NCI-H524 treated with DMSO at 0.1 percent for 48 hours (cell line): ENCODE measurements at regions not wholly inside any gene's neighbourhood (a gene's known extent, or its start where the extent isn't known, plus 50 kb on each side); places are given as distances from the start of the nearest gene placed in this dataset.
"Not testable (repeated sequence)": the region's sequence is repeated elsewhere in the genome, so short reads cannot be mapped to it uniquely, and the experiment has no call there.

Experiments
- DNase-seq: peaks from one replicate; lab custom pipeline; 2025; lab: John Stamatoyannopoulos, UW

GRCh38 chr7:1300206-1300605 lies 67.5 kb downstream of the UNCX start:
- DNase-seq: no peak

GRCh38 chr7:1300636-1301035 lies 68.0 kb downstream of the UNCX start:
- DNase-seq: no peak

DNA sequence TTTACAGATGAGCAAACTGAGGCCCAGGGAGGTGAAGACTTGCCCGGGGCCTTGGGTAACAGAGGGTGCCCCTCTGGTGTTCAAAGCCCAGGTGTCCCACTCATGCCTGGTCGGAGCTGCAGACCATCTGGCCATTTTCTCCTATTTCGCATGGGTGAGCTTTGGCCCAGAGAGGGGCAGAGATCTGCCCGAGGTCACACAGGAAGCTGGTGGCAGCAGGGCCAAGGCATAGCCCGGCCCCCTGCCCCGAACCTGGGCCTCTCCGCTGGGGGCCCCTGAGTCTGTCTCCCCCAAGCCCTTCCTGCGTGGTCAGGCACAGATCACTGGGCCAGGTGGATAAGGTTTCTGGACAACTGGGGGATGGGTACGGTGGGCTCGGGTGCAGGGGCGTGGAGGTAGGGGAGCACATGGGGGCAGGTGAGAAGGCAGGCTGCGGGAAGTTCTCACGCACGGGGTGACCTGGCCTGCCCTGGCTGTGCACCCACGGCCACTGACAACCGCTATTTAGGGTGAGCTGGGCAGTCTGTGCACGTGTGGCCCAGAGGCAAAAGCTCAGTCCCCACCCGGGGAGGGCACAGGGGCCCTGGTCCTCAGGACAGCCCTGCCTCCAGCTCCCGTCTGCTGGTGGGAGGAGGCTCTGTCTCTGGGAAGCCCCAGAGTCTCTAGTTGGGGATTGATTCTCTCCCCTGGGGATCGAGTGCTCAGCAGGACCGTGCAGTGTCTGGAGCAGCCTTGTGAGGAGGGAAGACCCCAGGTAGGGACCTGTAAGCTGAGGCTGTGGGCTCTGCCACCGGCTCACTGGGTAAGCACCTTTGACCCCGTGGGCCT lies 68.6 kb downstream of the UNCX start:
- no peak for DNase-seq

DNA sequence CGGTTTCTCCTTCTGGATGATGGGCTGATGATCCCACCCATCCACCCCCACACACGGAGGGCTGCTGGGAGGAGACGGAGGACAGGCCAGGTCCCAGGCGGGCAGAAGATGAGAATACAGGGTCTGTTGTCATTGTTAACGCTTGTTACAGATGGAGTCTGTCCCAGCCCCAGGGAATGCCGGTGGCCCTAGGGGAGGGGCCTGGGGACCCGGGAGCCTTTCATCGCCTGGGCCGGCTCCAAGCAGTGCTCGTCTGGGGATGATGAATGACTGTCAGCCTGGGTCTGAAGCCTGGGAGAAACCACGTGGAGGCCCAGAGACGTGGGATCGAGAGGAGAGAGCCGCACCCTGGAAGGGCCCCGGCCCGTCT lies 69.2 kb downstream of the UNCX start:
- DNase-seq: no peak

DNA sequence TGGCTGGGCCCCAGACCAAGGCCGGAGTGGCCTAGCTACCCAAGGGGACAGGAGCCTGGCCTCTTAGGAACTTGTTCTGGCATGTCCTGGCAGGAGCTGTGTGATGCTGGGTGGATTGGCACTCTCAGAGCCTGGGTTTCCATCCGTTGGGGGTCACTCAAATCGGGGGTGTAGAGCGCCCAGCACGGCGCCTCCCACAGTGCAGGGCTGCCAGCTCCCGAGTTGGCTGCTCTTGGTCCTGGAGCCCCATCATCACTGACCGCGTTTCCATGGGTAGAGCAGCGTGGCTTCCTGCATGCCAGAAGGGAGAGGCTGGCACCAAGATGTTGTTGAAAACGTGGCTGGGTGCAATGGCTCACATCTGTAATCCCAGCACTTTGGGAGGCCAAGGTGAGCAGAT lies 70.3 kb downstream of the UNCX start:
- DNase-seq: no peak

DNA sequence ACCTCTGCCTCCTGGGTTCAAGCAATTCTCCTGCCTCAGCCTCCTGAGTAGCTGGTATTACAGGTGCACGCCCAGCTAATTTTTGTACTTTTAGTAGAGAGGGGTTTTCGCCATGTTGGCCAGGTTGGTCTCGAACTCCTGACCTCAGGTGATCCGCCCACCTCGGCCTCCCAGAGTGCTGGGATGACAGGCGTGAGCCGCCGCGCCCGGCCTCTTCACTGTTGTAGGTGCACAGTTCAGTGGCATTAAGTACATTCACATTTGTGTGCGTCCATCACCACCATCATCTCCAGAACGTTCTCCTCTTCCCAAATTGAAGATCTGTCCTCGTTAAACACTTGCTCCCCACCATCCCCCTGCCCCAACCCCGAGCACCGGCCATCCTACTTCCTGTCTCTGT lies 71.3 kb downstream of the UNCX start:
- DNase-seq: not testable (repeated sequence)

GRCh38 chr7:1305873-1306272 lies 73.2 kb downstream of the UNCX start:
- no peak for DNase-seq

DNA sequence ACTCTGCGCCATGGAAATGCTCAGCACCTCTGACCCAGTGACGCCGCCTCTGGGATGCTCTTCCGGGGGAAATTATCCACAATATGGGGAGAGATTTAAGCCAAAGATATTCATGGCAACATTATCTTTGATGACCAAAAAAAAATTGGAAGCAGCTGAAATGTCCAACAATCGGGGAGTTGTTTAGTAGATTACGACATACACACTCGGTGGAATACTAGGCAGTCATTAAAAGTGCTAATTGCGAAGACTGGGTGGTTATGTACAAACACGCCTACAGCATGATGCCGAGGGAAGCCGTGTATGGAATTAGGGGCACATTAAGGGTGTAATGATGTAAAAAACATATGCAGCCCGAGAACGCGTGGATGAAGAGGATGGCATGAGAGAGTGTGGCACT lies 75.2 kb downstream of the UNCX start:
- DNase-seq: no peak

- DNase-seq: no peak
Measured at GRCh38 chr7:1309290-1309689, 76.6 kb downstream of the UNCX start.

GRCh38 chr7:1309996-1310395 lies 77.3 kb downstream of the UNCX start:
- DNase-seq: no peak

- no peak for DNase-seq
Measured at GRCh38 chr7:1310936-1311335, 78.3 kb downstream of the UNCX start.

DNA sequence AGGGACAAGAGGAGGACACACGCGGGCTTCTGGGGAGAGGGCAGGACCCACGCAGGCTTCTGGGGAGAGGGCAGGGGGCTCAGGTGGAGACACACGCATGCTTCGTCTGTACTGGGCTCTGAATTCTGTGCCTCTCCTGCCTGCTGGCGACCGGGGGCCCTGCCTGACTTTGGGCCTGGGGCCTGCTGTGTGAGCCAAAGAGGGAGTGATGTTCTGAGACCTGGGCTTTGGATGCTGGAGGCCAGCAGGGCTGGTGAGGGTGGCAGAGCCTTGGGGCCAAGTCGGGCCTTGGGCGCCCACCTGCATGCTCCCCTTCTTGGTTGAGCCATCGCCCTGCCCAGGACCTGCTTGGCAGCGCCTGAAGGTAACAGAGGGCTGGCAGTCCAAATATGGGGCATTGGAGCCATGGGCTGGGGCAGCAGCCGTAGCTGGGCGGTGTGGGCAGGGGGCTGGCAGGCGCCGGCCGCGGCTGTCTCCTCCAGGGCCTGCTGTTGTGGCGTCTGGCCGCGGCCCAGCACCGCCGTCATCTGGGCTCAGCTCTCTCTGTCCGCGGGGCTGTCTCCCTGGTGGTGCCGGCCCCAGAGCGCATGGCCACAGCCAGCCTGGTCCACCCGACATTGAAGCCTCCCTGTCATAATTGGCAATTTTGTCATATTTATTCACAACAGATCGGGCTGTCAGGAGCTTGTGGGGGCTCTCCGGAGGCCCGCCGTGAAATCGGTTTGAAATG lies 78.9 kb downstream of the UNCX start:
- no peak for DNase-seq

DNA sequence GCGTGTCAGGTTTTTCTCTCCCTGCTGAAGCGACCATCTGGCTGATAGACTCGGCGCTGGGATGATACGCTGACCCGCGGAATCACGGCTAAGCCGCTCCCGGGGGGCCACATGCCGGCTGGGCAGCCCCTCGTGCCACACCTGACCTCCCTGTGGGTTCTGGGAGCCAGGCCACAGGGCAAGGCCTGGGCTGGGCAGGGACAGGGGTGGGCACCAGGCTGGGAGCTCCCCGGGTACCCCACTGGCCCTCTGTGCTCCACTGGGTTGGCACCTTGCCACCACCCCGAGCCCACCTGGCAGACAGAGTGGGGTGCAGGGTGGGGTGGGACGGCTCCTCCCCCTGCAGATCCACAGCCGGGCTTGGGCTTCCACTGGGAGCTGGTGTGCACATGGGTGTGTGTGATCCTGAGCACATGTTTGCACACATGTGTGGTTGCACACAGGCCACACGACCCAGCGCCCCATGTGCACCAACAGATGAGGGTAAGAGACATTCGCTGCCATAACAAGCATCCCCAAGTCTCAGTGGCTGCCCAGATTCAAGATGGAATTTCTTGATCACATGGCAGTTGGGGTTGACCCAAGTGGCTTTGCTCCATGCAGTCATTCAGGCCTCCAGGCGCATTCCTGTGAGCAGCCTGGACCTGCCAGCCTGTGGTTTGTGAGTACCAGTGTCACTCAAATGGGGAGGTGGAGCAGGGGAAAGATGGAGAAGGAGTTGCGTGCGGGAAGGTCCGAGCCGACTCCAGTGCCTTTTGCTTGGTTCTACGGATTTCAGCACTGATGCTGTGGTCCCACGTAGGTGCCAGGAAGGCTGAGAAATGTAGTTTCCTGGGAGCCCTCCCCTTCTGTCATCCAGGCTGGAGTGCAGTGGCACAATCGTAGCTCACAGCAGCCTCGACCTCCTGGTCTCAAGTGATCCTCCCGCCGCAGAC lies 79.7 kb downstream of the UNCX start:
- DNase-seq: no peak

- DNase-seq: no peak
Measured at GRCh38 chr7:1313613-1314012, 80.9 kb downstream of the UNCX start.

DNA sequence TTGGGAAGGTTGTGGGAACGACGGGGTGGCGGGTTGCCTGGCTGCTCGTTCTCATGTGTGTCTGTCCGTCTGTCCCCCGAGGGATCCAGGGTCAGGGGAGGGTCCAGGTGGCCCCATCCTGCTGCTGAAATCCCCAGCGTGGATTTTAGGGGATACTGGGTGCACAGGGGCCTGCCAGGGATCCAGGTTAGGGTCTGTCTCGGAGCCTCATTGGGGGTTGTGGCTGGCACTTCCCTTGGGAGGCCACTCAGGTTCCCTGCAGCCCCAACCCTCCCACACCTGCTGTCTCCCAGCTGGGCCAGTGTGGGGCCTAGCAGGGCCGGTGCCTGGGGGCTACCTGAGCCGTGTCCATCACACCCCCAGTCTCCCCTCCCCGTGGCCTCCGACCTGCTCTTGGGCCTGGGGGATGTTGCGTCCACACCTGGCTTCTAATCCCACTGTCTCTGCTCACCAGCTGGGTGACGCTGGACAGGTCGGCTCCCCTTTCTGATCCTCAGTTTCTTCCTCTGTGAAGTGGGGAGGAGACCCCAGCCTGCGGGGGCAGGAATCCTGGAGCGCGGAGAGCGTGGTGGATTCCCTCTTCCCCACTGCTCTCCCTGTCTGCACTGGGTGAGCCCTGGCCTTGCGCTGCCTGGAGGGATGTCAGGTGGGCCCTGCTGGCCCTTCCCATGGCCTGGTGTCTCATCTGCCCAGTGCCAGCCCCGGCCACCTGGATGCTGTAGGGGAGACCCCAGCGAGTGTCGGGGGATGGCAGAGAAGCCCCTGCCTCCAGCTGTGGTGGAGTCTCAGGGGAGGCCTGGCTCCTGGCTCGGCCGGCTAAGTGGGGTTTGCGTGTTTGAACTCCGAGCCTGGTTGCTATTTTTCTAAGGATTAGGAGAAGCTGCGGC lies 81.6 kb downstream of the UNCX start:
- no peak for DNase-seq

DNA sequence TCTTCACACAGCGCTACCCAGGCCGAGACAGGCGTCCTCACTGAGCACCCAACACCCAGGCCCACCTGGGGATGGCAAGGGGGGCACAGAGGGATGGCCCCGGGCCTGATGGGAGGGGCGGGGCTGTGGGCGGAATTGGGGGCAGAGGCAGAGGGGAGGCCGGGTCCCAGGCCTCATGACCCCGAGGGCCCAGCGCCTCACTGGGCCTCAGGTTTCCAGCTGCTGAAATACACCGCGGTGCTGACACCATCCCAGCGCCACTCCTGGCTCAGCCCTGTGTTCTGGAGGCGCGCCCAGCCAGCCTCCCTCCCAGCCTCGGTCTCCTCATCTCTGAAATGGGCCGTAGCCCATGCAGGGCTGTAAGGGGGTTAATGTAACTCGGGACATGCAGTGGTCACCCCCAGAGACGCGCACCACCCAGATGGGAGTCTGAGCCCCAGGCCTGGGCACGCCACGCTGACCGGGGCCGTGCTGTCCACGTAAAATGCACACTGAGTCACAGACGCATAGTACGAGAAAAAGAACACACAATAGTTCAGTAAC lies 82.3 kb downstream of the UNCX start:
- no peak for DNase-seq

GRCh38 chr7:1316086-1316485 lies 83.4 kb downstream of the UNCX start:
- DNase-seq: no peak

DNA sequence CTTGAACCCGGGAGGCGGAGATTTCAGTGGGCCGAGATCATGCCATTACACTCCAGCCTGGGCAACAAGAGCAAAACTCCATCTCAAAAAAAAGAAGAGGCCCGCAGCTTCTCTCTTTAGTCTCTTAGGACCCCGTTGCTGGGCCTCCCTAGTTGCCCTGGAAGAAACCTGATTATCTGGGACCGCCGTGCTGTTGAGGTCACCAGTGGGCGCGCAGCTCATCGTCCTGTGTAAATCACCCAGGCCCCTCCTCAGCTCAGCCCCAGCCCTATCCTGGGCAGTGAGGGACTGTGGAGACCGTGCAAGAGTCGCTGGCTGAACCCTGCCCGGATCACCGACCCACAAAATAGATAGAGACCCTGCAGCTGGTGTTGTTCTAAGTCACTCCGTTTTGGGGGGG lies 85.0 kb downstream of the UNCX start:
- DNase-seq: no peak

GRCh38 chr7:1318051-1318450 lies 85.4 kb downstream of the UNCX start:
- no peak for DNase-seq

DNA sequence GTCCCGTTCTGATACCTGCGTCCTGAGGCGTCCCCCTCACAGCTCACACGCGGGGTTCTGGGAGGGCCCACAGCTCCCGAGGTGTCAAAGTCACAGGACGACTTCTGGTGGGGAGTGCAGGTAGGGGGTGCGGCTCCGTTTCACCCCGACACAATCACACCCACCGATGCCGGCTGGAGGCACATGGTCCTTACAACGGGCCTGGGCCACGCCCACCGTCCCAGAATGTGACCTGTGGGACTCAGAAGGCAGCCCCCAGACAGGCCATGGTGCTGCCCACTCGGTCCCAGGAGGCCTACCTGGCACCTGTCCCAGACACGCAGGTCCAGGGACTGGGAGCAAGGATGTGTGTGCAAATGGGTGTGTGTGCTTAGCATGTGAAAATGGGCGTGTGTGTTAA lies 86.0 kb downstream of the UNCX start:
- no peak for DNase-seq

- no peak for DNase-seq
Measured at GRCh38 chr7:1320616-1321240, 88.1 kb downstream of the UNCX start.
